ENCODE measurements at regions not wholly inside any gene's neighbourhood (a gene's known extent, or its start where the extent isn't known, plus 50 kb on each side); places are given as distances from the start of the nearest gene placed in this dataset.
"Not testable (repeated sequence)": the region's sequence is repeated elsewhere in the genome, so short reads cannot be mapped to it uniquely, and the experiment has no call there.

GRCh38 chr11:67761211-67761610 is 86.8 kb upstream of the ALDH3B2 start:
- TF ChIP-seq CTCF, POLR2A (IDR thresholded peaks at IDR 0.05): not testable (repeated sequence)

Measured in esophagus squamous epithelium (tissue), 4 donors.